ENCODE measurements at regions not wholly inside any gene's neighbourhood (a gene's known extent, or its start where the extent isn't known, plus 50 kb on each side); places are given as distances from the start of the nearest gene placed in this dataset.

DNA sequence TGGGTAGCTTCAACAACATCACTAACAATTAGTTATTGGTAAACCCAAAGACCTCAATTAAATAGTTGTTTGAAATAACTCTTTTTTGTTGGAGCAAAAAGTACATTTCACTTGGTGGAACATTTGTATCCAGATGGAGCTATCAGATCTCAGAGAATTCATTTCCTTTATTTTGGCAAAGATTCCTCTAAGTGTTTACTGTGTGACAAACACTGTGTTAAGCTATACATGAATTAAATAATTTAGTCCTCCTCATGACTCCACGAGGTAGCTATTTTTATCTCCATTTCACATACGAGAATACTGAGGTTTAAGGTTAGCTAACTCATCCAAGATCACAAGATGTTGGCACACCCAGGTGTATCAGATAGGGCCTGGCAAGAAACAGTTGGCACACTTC is 104.0 kb upstream of the IMMP2L start:
- Histone ChIP-seq H3K36me3 (no peaks in the 10 kb centered on the region), H3K4me3 (no peak overlapping the region), H3K4me1 (no peaks in the 10 kb centered on the region), H3K9me3 (no peaks in the 10 kb centered on the region), H3K27me3 (no peaks in the 10 kb centered on the region), H3K27ac (no peak overlapping the region)
- 30 to 31% methylated on average over 2 of the region's 2 CpGs for WGBS, 2 donors
- no peak for DNase-seq
- ATAC-seq (ENCODE audit: low FRiP score in 2 of 2) = no peak
- TF ChIP-seq, protein P1, sequence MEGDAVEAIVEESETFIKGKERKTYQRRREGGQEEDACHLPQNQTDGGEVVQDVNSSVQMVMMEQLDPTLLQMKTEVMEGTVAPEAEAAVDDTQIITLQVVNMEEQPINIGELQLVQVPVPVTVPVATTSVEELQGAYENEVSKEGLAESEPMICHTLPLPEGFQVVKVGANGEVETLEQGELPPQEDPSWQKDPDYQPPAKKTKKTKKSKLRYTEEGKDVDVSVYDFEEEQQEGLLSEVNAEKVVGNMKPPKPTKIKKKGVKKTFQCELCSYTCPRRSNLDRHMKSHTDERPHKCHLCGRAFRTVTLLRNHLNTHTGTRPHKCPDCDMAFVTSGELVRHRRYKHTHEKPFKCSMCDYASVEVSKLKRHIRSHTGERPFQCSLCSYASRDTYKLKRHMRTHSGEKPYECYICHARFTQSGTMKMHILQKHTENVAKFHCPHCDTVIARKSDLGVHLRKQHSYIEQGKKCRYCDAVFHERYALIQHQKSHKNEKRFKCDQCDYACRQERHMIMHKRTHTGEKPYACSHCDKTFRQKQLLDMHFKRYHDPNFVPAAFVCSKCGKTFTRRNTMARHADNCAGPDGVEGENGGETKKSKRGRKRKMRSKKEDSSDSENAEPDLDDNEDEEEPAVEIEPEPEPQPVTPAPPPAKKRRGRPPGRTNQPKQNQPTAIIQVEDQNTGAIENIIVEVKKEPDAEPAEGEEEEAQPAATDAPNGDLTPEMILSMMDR (IDR thresholded peaks at IDR 0.05) = no peak
- no peak for TF ChIP-seq EP300 (IDR thresholded peaks at IDR 0.05)
- TF ChIP-seq POLR2AphosphoS5 (IDR thresholded peaks at IDR 0.05) = no peak
- TF ChIP-seq POLR2A (IDR thresholded peaks at IDR 0.05) = no peak

DNA sequence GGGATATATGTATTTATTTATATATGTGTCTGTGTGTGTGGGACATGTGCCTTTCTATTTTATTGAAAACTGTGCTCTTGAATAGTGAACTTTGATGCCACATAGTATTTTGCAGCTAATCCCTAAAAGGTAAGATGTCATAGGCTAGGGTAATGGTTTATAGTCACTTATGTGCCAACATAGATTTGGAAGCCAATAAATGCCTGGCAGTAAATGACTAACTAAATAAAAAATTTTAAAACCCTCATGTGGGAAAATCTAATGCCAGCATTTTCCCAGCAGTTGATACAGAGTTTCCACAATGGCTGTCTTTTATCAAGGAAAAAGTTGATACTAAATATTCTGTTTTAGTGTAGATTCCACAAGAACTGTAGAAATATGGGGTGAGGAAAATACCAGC is 101.5 kb upstream of the IMMP2L start:
- Histone ChIP-seq H3K27me3 (no peaks in the 10 kb centered on the region), H3K27ac (no peak overlapping the region), H3K9me3 (no peaks in the 10 kb centered on the region), H3K4me1 (no peaks in the 10 kb centered on the region), H3K36me3 (no peaks in the 10 kb centered on the region), H3K4me3 (no peak overlapping the region)
- no peak for DNase-seq
- no peak for ATAC-seq (ENCODE audit: low FRiP score in 2 of 2)
- no peak for TF ChIP-seq EP300 (IDR thresholded peaks at IDR 0.05)
- TF ChIP-seq POLR2AphosphoS5 (IDR thresholded peaks at IDR 0.05) = no peak
- TF ChIP-seq, protein P1 (IDR thresholded peaks at IDR 0.05) = no peak
- TF ChIP-seq POLR2A (IDR thresholded peaks at IDR 0.05) = no peak

DNA sequence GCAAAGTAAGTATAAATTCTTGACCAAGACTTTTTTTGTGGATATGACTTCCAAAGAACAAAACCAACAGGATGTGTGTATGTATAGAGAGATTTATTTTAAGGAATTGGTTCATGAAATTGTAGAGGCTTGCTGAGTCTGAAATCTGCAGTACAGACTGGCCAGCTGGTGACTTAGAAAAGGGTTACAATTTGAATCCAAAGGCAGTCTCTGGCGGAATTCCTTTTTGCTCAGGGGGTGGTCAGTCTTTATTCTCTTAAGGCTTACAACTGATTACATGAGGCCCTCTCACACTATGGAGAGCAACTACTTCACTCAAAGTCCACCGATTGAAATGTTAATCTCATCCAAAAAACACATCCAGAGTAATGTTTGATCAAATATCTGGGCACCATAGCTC is 100.1 kb upstream of the IMMP2L start:
- TF ChIP-seq EP300 (IDR thresholded peaks at IDR 0.05) (no peak), POLR2AphosphoS5 (IDR thresholded peaks at IDR 0.05) (no peak)
- TF ChIP-seq, protein P1 (IDR thresholded peaks at IDR 0.05) = no peak
- DNase-seq (no peak), ATAC-seq (ENCODE audit: low FRiP score in 2 of 2) (no peak)
- H3K36me3 ChIP-seq = no peaks in the 10 kb centered on the region
- H3K9me3 ChIP-seq = no peaks in the 10 kb centered on the region
- no peaks in the 10 kb centered on the region for H3K4me1 ChIP-seq
- H3K27ac ChIP-seq = no peak overlapping the region
- WGBS, 2 donors = 67 to 90% methylated on average over 2 of the region's 2 CpGs
- no peak overlapping the region for H3K4me3 ChIP-seq
- H3K27me3 ChIP-seq = no peaks in the 10 kb centered on the region

DNA sequence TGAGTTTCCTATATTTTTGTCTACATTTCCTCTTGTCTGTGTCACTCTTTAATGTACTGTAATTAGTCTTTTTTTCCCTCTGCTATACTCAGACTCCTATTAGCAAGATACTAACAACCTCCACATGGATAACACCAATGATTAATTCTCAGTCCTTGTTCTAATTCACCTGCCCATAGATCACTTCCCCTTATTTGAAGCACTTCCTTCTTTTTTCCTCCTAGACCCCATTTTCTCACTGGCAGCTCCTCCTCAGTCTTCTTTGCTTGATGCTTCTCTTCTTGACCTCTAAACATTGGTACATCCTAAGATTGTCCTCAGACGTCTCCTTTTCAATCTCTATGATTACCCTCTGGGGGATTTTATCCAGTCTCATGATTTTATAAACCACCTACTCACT is 98.2 kb upstream of the IMMP2L start:
- TF ChIP-seq POLR2AphosphoS5 (IDR thresholded peaks at IDR 0.05) (no peak), POLR2A (IDR thresholded peaks at IDR 0.05) (no peak), EP300 (IDR thresholded peaks at IDR 0.05) (no peak)
- TF ChIP-seq, protein P1 (IDR thresholded peaks at IDR 0.05) = no peak
- Histone ChIP-seq H3K4me3 (no peak overlapping the region), H3K9me3 (no peaks in the 10 kb centered on the region), H3K27ac (no peak overlapping the region), H3K27me3 (no peaks in the 10 kb centered on the region), H3K4me1 (no peaks in the 10 kb centered on the region), H3K36me3 (no peaks in the 10 kb centered on the region)
- no peak for ATAC-seq (ENCODE audit: low FRiP score in 2 of 2)
- no peak for DNase-seq
- WGBS, 2 donors = 71 to 75% methylated on average over 1 of the region's 1 CpG

DNA sequence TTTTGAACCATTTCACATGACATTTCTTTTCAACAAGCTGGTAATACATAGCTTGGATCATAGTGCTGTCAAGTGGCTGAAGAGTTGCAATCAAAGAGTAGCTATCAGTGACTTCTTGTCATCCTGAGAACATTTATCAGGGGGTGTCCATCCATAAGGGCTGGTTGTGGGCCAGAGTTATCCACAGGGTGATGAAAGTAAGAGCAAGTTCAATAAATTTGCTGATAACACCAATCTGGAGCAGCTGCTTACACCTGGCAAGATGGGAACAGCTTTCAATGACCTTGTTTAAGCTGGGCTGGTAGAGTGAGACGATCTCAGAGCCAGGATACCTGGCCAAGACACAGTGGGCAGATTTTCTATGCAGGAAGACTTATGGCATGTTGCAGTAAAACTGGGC is 96.3 kb upstream of the IMMP2L start:
- WGBS, 2 donors = 40 to 67% methylated on average over 1 of the region's 1 CpG
- no peak for DNase-seq
- Histone ChIP-seq H3K27ac (no peak overlapping the region), H3K36me3 (no peaks in the 10 kb centered on the region), H3K27me3 (no peaks in the 10 kb centered on the region), H3K4me3 (no peak overlapping the region), H3K4me1 (no peaks in the 10 kb centered on the region), H3K9me3 (no peaks in the 10 kb centered on the region)
- no peak for ATAC-seq (ENCODE audit: low FRiP score in 2 of 2)
- no peak for TF ChIP-seq POLR2A (IDR thresholded peaks at IDR 0.05)
